Stimulated activated effector memory CD8-positive, alpha-beta T cell treated with anti-CD3 and anti-CD28 coated beads, Interleukin-12 subunit alpha, Interleukin-12 subunit beta, amount 100 ng/mL, for 72 hours (primary cell): ENCODE measurements at regions not wholly inside any gene's neighbourhood (a gene's known extent, or its start where the extent isn't known, plus 50 kb on each side); places are given as distances from the start of the nearest gene placed in this dataset.

ENCODE experiments used
- ATAC-seq: fragments of 150-1000 bp; cut with Tn5 transposase; 2 replicates; pipeline ENCODE4 v1.10.0; 2021
- DNase-seq, 2 donors: peaks; one replicate each; pipeline ENCODE4 v3.0.0; 2021 to 2022; ENCODE audit warnings: low spot score in 2 of 2
- H3K27ac Mint-ChIP-seq: one replicate; pipeline ENCODE4 v1.8.0; 2022; ENCODE audit warnings: mild to moderate bottlenecking, mixed read lengths
- H3K36me3 Mint-ChIP-seq: one replicate; pipeline ENCODE4 v1.8.0; 2022; ENCODE audit warnings: mild to moderate bottlenecking, mixed read lengths
- H3K4me1 Mint-ChIP-seq: one replicate; pipeline ENCODE4 v1.8.0; 2022; ENCODE audit warnings: mixed read lengths
- H3K4me3 Mint-ChIP-seq: one replicate; pipeline ENCODE4 v1.8.0; 2022; ENCODE audit warnings: mild to moderate bottlenecking, mixed read lengths
- H3K9me3 Mint-ChIP-seq: one replicate; pipeline ENCODE4 v1.8.0; 2022; ENCODE audit warnings: mixed read lengths

DNA sequence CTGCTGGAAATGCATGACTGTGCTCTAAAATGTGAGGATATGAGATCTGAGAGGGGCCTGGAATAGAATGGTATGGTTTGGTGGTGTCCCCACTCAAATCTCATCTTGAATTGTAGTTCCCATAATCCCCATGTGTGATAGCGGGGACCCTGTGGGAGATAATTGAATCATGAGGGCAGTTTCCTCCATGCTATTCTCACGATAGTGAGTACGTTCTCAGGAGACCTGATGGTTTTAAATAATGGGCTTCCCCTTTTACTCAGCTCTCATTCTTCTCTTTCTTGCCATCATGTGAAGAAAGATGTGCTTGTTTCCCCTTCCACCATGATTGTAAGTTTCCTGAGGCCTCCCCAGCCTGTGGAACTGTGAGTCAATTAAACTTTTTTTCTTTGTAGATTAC, 133.6 kb upstream of the ADAMTS16 start:
- Mint-ChIP-seq H3K9me3 (peaks cover 14% of the 10 kb centered on the region), H3K27ac (no peak overlapping the region), H3K4me3 (no peak overlapping the region), H3K36me3 (no peaks in the 10 kb centered on the region), H3K4me1 (no peaks in the 10 kb centered on the region)
- ATAC-seq: no peak
- no peak for DNase-seq

DNA sequence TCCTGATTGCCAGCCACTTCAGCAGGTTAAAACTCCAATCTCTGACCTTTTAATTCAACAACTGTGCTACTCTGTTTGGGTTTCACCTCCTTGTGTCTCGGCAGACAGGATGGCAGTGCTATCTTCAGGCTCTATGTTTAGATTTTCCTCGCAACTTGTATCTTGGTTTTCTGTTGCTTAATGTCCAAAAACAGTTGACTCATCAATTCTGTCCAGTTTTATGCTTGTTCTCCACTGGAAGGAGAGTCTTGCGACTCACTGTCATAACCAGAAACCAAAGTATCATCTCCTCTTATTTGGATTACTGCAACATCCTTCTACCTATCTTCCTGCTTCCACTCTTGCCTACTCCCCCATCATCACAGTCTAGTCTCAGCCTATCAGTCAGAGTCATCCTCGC, 130.9 kb upstream of the ADAMTS16 start:
- H3K4me1 Mint-ChIP-seq: no peaks in the 10 kb centered on the region
- peaks cover 16% of the 10 kb centered on the region for H3K9me3 Mint-ChIP-seq
- H3K36me3 Mint-ChIP-seq: no peaks in the 10 kb centered on the region
- DNase-seq (no peak), ATAC-seq (no peak)
- H3K27ac Mint-ChIP-seq: no peak overlapping the region
- no peak overlapping the region for H3K4me3 Mint-ChIP-seq

DNA sequence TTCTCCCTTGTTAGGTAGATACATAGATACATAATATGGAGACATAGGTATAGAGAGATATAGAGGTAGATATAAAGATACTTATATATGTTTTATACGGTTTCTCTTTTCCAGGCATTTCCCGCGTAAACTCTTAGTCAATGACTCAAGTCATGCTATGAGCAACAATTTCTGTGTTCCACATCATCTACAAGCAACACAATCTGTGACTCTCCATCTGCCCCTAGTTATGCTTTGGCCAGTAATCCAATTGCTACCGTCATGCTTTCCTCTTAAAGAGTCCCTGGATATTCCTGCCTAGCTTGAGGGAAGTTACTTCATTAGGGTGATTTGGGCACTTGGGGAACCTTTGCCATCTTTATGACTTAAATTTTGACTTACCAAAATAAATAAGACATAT, 129.0 kb upstream of the ADAMTS16 start:
- Mint-ChIP-seq H3K36me3 (no peaks in the 10 kb centered on the region), H3K9me3 (peaks cover 13% of the 10 kb centered on the region), H3K27ac (no peak overlapping the region), H3K4me3 (no peak overlapping the region), H3K4me1 (no peaks in the 10 kb centered on the region)
- ATAC-seq (no peak), DNase-seq (no peak)

DNA sequence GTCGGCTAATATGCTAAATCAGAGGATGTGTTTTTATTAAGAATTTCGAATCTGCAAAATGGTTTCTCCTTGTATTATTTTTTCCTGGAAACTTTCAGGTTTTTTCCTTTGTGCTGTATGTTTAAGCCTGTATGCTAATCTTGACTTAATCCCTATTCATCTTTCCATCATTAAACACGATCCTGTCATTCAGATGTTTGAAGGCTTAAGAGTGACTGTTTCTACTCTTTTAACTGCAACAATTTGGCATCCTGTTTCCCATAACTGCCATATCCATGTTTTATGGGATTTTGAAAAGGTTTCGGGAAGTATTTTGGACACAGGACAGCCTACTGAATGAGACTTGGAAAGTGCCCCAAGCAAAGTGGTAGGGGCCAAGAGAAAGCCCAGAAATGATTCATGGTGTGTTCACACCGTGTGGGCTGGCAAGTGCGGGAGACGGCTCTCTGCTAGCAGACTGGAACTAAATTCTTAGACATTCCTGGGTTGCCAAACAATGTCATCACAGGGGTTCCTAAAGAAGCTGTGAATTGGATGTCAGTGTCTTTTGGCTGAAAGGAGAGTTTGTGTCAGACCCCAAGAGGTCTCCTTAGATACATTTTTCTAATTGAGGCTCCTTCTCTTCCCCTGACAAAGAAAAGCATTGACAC, 125.4 kb upstream of the ADAMTS16 start:
- no peaks in the 10 kb centered on the region for H3K4me1 Mint-ChIP-seq
- no peak overlapping the region for H3K27ac Mint-ChIP-seq
- DNase-seq: no peak
- peaks cover 19% of the 10 kb centered on the region for H3K9me3 Mint-ChIP-seq
- H3K4me3 Mint-ChIP-seq: no peak overlapping the region
- ATAC-seq: no peak
- H3K36me3 Mint-ChIP-seq: no peaks in the 10 kb centered on the region

DNA sequence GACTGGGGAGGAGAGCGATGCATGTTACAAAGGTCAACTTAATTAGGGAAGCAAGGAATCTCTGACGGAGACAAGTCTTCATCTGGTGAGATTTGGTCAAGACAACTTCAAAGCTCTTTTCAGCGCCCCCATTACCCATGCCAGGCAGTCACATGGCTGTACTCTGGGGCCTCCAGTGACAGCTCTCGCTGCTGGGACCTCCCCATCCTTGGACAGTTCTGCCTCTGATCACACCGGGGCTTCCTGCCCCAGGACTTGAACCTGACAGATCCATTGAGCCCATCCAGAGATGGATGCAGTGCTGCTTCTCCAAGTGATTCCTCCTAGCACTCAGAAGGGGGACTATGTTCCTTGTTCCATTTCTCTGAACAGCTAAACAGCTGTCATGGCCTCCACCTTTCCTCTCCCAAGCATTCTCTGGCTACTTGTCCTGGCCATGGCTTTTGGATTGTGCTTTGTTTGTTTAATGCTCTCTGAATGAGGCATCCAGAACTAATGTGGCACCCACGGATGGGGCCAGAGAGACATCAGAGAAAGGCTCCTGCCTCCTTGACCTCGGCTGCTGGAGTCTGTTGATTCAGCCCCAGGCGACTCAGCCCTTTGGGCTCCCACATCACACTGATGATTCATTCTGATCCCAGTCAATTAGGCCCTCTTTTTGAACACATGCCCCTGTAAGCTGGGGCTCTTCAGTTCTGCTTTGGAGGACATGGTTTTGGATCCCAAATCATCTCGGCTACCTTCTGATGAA, 122.1 kb upstream of the ADAMTS16 start:
- Mint-ChIP-seq H3K9me3 (peaks cover 16% of the 10 kb centered on the region), H3K4me3 (no peak overlapping the region), H3K27ac (no peak overlapping the region), H3K4me1 (no peaks in the 10 kb centered on the region), H3K36me3 (no peaks in the 10 kb centered on the region)
- ATAC-seq (no peak), DNase-seq (no peak)

DNA sequence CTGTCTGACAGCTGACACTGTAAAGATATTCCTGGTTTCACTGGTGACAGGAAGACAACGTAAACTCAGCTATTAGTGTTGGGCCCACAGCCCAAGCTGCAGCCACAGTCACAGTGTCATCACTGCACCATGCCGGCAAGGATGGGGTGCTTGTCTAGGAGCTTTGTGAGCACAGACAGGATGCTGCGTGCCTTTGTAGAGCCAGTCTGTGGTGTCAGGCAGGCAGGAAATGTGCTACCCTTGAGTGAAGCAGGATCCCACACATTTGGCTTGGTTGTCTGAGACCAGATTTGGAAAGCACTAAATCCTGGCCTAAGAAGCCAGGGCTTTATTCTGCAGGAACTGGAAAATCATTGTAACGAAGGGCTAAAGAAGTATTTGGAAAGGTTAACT, 121.6 kb upstream of the ADAMTS16 start:
- no peaks in the 10 kb centered on the region for H3K4me1 Mint-ChIP-seq
- no peak for DNase-seq
- no peaks in the 10 kb centered on the region for H3K36me3 Mint-ChIP-seq
- H3K4me3 Mint-ChIP-seq: no peak overlapping the region
- ATAC-seq: no peak
- no peak overlapping the region for H3K27ac Mint-ChIP-seq
- H3K9me3 Mint-ChIP-seq: peaks cover 14% of the 10 kb centered on the region

DNA sequence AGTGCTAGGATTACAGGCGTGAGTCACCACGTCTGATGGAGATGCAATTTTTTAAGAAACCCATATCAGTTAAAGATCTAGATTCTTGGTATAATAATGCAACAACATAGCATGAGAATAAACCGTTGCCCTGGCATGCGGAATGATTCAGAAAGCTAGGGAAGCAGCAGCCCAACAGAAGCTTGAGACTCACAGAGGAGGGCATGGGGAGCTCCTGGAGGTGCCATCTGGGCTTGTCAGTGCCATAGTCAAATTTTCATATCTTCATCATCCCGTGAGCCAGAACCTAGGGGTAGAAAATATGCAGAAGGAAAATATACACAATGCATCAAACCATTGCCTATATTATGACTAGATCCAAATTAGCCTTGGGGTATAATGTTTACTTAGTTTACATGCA, 118.7 kb upstream of the ADAMTS16 start:
- Mint-ChIP-seq H3K4me1 (peaks cover 10% of the 10 kb centered on the region), H3K9me3 (peaks cover 23% of the 10 kb centered on the region), H3K4me3 (no peak overlapping the region), H3K27ac (no peak overlapping the region), H3K36me3 (no peaks in the 10 kb centered on the region)
- ATAC-seq: no peak
- DNase-seq: no peak

DNA sequence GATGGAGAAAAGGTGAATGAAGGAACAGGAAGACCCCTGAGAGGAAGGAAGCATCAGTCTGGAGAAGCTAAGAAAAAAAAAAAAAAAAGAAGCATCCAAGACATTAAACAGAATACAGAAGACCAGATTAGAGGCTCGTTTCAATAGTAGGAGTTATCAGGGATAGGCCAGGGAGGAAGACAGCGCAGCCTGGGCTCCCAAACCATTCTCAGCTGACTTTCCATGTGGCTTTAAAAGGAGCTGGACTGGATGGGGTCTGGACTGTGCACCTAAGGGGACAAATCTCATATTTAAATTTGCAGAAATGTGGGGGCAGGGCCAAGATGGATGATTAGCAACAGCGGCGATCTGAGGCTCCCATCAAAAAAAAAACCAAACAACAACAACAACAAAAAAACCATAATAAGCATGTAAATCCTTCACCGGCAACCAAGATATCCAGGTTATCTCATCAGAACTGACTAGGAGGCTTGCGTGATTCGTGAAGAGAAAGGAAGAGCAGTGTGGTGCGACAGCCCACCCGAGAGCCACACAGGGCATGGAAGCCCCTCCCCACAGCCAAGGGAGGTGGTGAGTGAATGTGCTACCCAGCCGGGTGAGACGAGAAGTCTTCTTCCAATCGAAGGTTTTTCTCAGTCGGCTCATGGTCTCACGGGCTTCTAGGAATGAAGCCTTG, 114.9 kb upstream of the ADAMTS16 start:
- Mint-ChIP-seq H3K36me3 (no peaks in the 10 kb centered on the region), H3K4me1 (peaks cover 10% of the 10 kb centered on the region), H3K27ac (no peak overlapping the region), H3K9me3 (peaks cover 17% of the 10 kb centered on the region), H3K4me3 (no peak overlapping the region)
- ATAC-seq (no peak), DNase-seq (no peak)

DNA sequence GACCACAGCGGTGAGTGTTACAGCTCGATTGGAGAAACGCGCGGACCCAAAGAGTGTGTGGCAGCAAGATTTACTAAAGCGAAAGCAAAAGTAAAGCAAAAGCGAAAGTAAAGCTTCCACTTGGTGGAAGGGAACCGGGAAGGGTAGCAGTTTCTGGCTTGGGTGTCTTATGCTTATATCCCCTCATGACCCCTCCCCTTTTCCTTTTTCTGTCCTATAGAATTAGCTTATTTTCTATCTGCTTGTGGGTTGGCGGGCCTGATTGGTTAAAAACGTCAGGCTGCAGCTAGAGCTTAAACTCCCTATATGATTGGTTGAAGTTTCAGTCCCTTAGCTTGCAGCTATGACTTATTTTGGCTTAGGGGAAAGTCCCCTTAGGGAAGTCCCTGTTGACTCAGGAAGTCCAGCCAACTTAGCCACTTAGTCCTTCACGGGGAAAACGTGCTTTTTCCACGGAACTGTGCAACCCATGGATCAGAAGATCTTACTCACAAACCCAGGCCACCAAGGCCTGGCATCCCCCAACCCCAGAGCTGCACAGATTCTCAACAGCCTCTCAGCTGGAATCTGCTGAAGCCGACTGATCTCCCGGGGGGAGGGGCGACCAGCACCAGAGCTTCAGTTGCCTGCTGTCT, 114.2 kb upstream of the ADAMTS16 start:
- H3K4me1 Mint-ChIP-seq: peaks cover 10% of the 10 kb centered on the region
- H3K4me3 Mint-ChIP-seq: no peak overlapping the region
- no peak for DNase-seq

DNA sequence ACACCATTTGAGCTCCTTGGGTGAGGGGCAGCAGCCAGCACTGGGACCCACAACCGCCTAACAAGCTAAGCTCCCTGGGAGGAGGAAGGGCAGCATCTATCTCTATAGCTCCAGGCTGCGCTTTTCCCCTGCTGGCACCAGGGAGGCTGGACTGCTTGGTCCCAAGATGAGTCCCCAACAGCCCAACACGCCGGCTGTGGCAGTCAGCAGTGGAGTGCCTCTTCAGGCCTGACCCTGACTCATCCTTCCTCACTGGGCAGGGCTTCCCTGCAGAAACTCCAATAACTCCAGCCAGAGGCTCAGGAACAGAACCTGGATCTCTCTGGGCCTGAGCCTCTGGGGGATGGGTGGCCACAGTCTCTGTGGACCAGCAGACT, 113.7 kb upstream of the ADAMTS16 start:
- no peak overlapping the region for H3K4me3 Mint-ChIP-seq
- ATAC-seq (no peak), DNase-seq (no peak)
- peaks cover 10% of the 10 kb centered on the region for H3K4me1 Mint-ChIP-seq
- H3K27ac Mint-ChIP-seq: no peak overlapping the region
- peaks cover 17% of the 10 kb centered on the region for H3K9me3 Mint-ChIP-seq
- no peaks in the 10 kb centered on the region for H3K36me3 Mint-ChIP-seq

More for the DNA sequence above, 114.2 kb upstream of the ADAMTS16 start:
- Mint-ChIP-seq H3K36me3 (no peaks in the 10 kb centered on the region), H3K27ac (no peak overlapping the region), H3K9me3 (peaks cover 17% of the 10 kb centered on the region)
- ATAC-seq: no peak

DNA sequence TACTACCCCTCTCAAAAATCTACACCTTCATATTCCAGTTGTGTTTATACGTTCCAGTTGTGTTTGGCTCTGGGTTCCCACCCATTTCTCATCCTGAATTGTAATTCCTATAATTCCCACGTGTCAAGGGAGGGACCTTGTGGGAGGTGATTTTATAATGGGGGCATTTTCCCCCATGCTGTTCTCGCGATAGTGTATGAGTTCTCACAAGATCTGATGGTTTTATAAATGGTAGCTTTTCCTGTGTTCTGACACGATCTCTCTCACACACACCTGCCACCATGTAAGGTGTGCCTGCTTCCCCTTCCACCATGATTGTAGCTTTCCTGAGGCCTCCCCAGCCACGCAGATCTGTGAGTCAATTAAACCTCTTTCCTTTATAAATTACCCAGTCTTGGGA, 108.5 kb upstream of the ADAMTS16 start:
- no peak for ATAC-seq
- H3K9me3 Mint-ChIP-seq: peaks cover 15% of the 10 kb centered on the region
- no peak overlapping the region for H3K27ac Mint-ChIP-seq
- no peaks in the 10 kb centered on the region for H3K4me1 Mint-ChIP-seq
- no peak overlapping the region for H3K4me3 Mint-ChIP-seq
- DNase-seq: no peak
- no peaks in the 10 kb centered on the region for H3K36me3 Mint-ChIP-seq

DNA sequence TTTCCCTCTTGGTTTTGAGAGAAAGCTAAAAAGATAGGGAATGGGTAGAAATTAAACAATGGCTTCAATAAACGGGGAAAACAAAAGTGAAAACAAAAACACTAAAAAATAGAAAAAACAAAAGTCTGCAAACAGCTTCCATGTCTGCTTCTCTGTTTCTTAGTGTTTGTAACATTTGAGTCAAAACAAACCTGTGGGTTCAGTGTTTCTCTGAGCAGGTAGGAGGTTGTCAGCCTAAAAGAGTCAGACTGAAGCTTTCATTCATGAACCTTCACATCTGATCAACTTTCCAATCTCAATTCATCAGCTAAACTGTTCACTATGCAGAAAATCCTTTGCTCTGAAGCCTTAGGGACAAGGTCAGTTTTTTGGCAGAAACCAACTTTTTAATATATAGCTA, 102.5 kb upstream of the ADAMTS16 start:
- Mint-ChIP-seq H3K27ac (no peak overlapping the region), H3K4me3 (no peak overlapping the region), H3K4me1 (no peaks in the 10 kb centered on the region), H3K36me3 (no peaks in the 10 kb centered on the region), H3K9me3 (peaks cover 1% of the 10 kb centered on the region)
- DNase-seq: no peak
- ATAC-seq: no peak

DNA sequence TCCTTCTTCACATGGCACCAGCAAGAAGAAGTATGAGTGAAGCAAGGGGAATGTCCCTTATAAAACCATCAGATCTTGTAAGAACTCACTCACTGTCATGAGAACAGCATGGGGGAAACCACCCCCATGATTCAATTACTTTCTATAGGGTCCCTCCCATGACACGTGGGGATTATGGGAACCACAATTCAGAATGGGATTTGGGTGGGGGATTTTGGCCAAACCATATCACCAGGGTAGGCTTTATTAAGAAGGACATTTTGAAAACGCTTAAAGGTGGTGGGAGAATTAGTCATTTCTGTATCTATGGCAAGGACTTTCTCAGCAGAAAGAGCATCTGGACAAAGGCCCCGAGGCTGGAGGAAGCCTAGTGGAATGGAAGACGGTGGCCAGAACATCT, 100.2 kb upstream of the ADAMTS16 start:
- Mint-ChIP-seq H3K9me3 (no peaks in the 10 kb centered on the region), H3K27ac (no peak overlapping the region), H3K4me1 (no peaks in the 10 kb centered on the region), H3K36me3 (no peaks in the 10 kb centered on the region), H3K4me3 (no peak overlapping the region)
- no peak for ATAC-seq
- no peak for DNase-seq

DNA sequence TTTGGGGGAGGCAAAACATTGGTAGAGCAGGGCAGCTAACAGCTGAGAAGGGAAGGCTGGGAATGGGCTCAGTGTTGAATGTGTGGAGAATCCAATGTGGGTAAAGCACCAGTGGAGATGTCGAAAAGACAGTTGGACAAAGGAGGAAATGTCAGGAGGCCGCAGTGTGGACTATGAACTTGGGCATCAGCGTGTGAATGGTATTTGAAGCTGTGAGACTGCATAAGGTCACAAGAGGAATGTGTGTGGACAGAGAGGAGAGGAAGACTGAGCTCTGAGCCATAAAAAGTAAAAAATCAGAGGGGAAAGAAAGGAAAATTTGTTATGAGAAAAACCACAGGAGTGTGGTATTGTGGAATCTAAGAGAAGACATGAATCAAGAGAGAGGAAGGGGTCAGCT, 99.4 kb upstream of the ADAMTS16 start:
- Mint-ChIP-seq H3K36me3 (no peaks in the 10 kb centered on the region), H3K4me1 (no peaks in the 10 kb centered on the region), H3K4me3 (no peak overlapping the region), H3K27ac (no peak overlapping the region), H3K9me3 (no peaks in the 10 kb centered on the region)
- ATAC-seq (no peak), DNase-seq (no peak)

DNA sequence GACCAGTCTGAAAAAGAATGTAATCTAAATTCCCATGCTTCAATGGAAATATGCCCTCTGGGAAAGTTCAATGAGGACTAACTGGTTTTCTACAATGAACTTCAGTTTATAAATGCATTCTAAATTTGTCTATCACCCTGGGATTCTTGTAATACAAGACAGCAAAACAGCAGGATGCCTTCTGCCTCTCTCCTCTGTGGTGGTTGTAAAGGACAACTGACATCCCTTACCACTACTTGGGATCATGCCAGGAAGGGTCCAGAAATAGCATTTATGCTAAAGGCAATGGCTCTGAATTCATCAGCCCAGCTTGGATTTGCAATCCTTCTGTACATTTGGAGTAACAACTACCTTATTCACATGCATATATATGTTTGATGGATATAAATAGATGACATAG, 97.3 kb upstream of the ADAMTS16 start:
- DNase-seq (no peak), ATAC-seq (no peak)
- no peaks in the 10 kb centered on the region for H3K4me1 Mint-ChIP-seq

DNA sequence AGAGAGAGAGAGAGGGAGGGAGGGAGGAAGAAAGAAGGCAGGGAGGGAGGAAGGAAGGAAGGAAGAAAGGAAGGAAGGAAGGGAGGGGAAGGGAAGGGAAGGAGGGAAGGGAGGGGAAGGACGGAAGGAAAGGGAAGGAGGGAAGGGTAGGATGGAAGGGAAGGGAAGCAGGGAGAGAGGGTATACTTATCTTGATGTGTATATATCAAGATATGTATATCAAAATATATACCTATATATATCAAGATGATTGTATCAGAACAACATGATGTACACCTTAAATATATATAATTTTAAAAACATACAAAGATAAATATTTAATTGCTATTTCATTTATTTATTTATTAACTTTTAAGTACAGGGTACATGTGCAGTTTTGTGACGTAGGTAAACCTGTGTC, 96.8 kb upstream of the ADAMTS16 start:
- DNase-seq (no peak), ATAC-seq (no peak)
- H3K36me3 Mint-ChIP-seq: no peaks in the 10 kb centered on the region
- H3K4me1 Mint-ChIP-seq: no peaks in the 10 kb centered on the region
- no peak overlapping the region for H3K27ac Mint-ChIP-seq
- H3K4me3 Mint-ChIP-seq: no peak overlapping the region
- H3K9me3 Mint-ChIP-seq: no peaks in the 10 kb centered on the region

More for the DNA sequence above, 97.3 kb upstream of the ADAMTS16 start:
- no peaks in the 10 kb centered on the region for H3K36me3 Mint-ChIP-seq
- no peaks in the 10 kb centered on the region for H3K9me3 Mint-ChIP-seq
- H3K4me3 Mint-ChIP-seq: no peak overlapping the region
- no peak overlapping the region for H3K27ac Mint-ChIP-seq
